K562 (cell line): ENCODE measurements at regions not wholly inside any gene's neighbourhood (a gene's known extent, or its start where the extent isn't known, plus 50 kb on each side); places are given as distances from the start of the nearest gene placed in this dataset.

Experiments
- ATAC-seq: fragments of 200-7000 bp; cut with Tn5 transposase; 3 replicates; pipeline ENCODE4 v1.9.1; 2020; ENCODE audit warnings: moderate library complexity
- BruUV-seq: library from RNA; stranded (reverse); fragments of 400-500 nt; replicated peaks from 2 replicates; lab custom pipeline; 2021; lab: Mats Ljungman, UMichigan
- CTCF ChIA-PET: fragments of 300-600 bp; formaldehyde crosslinking; extraction: SDS; loops from one replicate; lab custom pipeline; 2021; ENCODE audit warnings: low intra/inter-chr PET ratio; lab: Yijun Ruan, JAX
- POLR2A ChIA-PET: fragments of 300-600, 350-650 bp; sonication (Branson Sonifier 250); formaldehyde crosslinking; extraction: SDS; loops from one replicate; lab custom pipeline; 2021; ENCODE audit warnings: antibody characterized with exemption, inconsistent platforms; lab: Yijun Ruan, JAX
- DNase-seq, 4 experiments: peaks; one replicate each; pipeline versions ENCODE4 v3.0.0 to v3.0.0-alpha.2; 2011 to 2018; ENCODE audit warnings: low spot score in 3 of 4, mixed read lengths in 3 of 4; ENCODE audit errors: extremely low read depth in 1 of 4
- FAIRE-seq: peaks from 2 replicates; lab custom pipeline; 2011; peaks lifted over from hg19 to GRCh38; lab: Jason Lieb, UNC
- H2AFZ ChIP-seq: 2 replicates; pipeline ENCODE4 v1.6.0; 2011; ENCODE audit warnings: low read depth, low read length, control low read depth, inconsistent platforms
- H3K27ac ChIP-seq: fragments of 200-600 bp; 3 replicates; pipeline ENCODE4 v1.8.0; 2011; ENCODE audit warnings: low read depth, mild to moderate bottlenecking, control low read depth, inconsistent platforms, low read length, moderate library complexity, mixed read lengths; ENCODE audit errors: extremely low read depth
- H3K27me3 ChIP-seq, 2 experiments: fragments of 300-600 bp in 1 of 2; 2 replicates in 1 of 2; 3 replicates in 1 of 2; pipeline versions ENCODE4 v1.6.0 to v1.8.0; 2011; ENCODE audit warnings: inconsistent platforms in 2 of 2, low read length in 2 of 2, mild to moderate bottlenecking in 1 of 2, mixed read lengths in 1 of 2, moderate library complexity in 1 of 2; ENCODE audit not compliant: control insufficient read depth in 2 of 2, insufficient read depth in 2 of 2
- H3K36me3 ChIP-seq: fragments of 300-600 bp; 3 replicates; pipeline ENCODE4 v1.8.0; 2011; ENCODE audit warnings: mild to moderate bottlenecking, low read length, inconsistent platforms; ENCODE audit not compliant: control insufficient read depth, insufficient read depth
- H3K4me1 ChIP-seq, 2 experiments: fragments of 200-600 bp in 1 of 2; replicated peaks in 1 of 2; 2 replicates in 1 of 2; 3 replicates in 1 of 2; pipeline versions ENCODE4 v1.5.1 to v1.8.0; 2011; ENCODE audit warnings: inconsistent platforms in 2 of 2, low read length in 2 of 2, mild to moderate bottlenecking in 1 of 2, mixed read lengths in 1 of 2, moderate library complexity in 1 of 2; ENCODE audit not compliant: control insufficient read depth in 2 of 2, insufficient read depth in 2 of 2
- H3K4me2 ChIP-seq: 2 replicates; pipeline ENCODE4 v1.6.1; 2011; ENCODE audit warnings: low read length, control low read depth, inconsistent platforms, mixed read lengths; ENCODE audit not compliant: insufficient read depth
- H3K4me3 ChIP-seq: fragments of 200-600 bp; sonication (generic), shearing (Covaris generic); 2 replicates; pipeline ENCODE4 v1.5.1; 2016; ENCODE audit warnings: control low read depth, inconsistent platforms
- H3K79me2 ChIP-seq: fragments of 200-600 bp; 3 replicates; pipeline ENCODE4 v1.8.0; 2011; ENCODE audit warnings: low read length, inconsistent platforms; ENCODE audit not compliant: control insufficient read depth, insufficient read depth
- H3K9ac ChIP-seq, 2 experiments: 2 replicates each; pipeline versions ENCODE4 v1.6.0 to v1.6.1; 2011; ENCODE audit warnings: low read depth in 2 of 2, low read length in 2 of 2, control low read depth in 1 of 2, inconsistent platforms in 1 of 2, mild to moderate bottlenecking in 1 of 2, mixed read lengths in 1 of 2; ENCODE audit not compliant: insufficient read depth in 1 of 2
- H3K9me1 ChIP-seq: one replicate; pipeline ENCODE4 v1.6.0; 2011; ENCODE audit warnings: inconsistent platforms, mild to moderate bottlenecking, low read length, moderate library complexity; ENCODE audit not compliant: control insufficient read depth, insufficient read depth
- H3K9me3 ChIP-seq: replicated peaks from 2 replicates; pipeline ENCODE4 v1.5.1; 2011; ENCODE audit warnings: low read depth, low read length, inconsistent platforms; ENCODE audit not compliant: control insufficient read depth, insufficient read depth
- H4K20me1 ChIP-seq: replicated peaks from 2 replicates; pipeline ENCODE4 v1.6.1; 2011; ENCODE audit warnings: low read length, inconsistent platforms, mixed read lengths; ENCODE audit not compliant: control insufficient read depth, insufficient read depth
- ATF6 ChIP-seq: sonication (generic); formaldehyde crosslinking; IDR thresholded peaks from 2 replicates; pipeline ENCODE4 v1.4.0; 2020; ENCODE audit warnings: mild to moderate bottlenecking, missing genetic modification reagents
- CBX3 ChIP-seq, 2 experiments: IDR thresholded peaks; 1 replicate in 1 of 2; 2 replicates in 1 of 2; pipeline ENCODE4 v1.6.1; 2012; ENCODE audit warnings: inconsistent platforms in 2 of 2, low read length in 2 of 2, borderline replicate concordance in 1 of 2, control low read depth in 1 of 2
- CHAMP1 ChIP-seq: fragments of 450-650 bp; IDR thresholded peaks from 2 replicates; pipeline ENCODE4 v1.6.1; 2016; ENCODE audit warnings: mild to moderate bottlenecking
- NUFIP1 ChIP-seq: fragments of 450-650 bp; IDR thresholded peaks from 2 replicates; pipeline ENCODE4 v1.6.1; 2018; ENCODE audit not compliant: partially characterized antibody
- PYGO2 ChIP-seq: fragments of 450-650 bp; IDR thresholded peaks from 2 replicates; pipeline ENCODE4 v1.6.1; 2016; ENCODE audit warnings: mild to moderate bottlenecking, missing genetic modification characterization, moderate library complexity, missing compliant biosample characterization
- RBM15 ChIP-seq: fragments of 200-400 bp; formaldehyde crosslinking; IDR thresholded peaks from 2 replicates; pipeline ENCODE4 v1.6.1; 2018; ENCODE audit warnings: mild to moderate bottlenecking, low read length, moderate library complexity; ENCODE audit not compliant: insufficient read depth
- RFX7 ChIP-seq: fragments of 250-450 bp; sonication (Bioruptor Pico); IDR thresholded peaks from 2 replicates; pipeline ENCODE4 v1.5.1; 2021; ENCODE audit warnings: mild to moderate bottlenecking
- TRIM24 ChIP-seq, 2 experiments: fragments of 450-650 bp; IDR thresholded peaks; 2 replicates each; pipeline ENCODE4 v1.6.1; 2016
- TRIM28 ChIP-seq: fragments of 450-650 bp; IDR thresholded peaks from 2 replicates; pipeline ENCODE4 v1.6.1; 2017
- ZNF280A ChIP-seq: fragments of 450-650 bp; IDR thresholded peaks from 2 replicates; pipeline ENCODE4 v1.6.1; 2018; ENCODE audit warnings: mild to moderate bottlenecking, low read depth; ENCODE audit not compliant: partially characterized antibody
- ZNF766 ChIP-seq: fragments of 200-800 bp; sonication (Bioruptor generic); conservative IDR thresholded peaks from 2 replicates; pipeline ENCODE4 v1.6.1; 2016; ENCODE audit warnings: missing genetic modification characterization, missing compliant biosample characterization
- in situ Hi-C: fragments of 300-500 bp; cut with MboI; formaldehyde crosslinking; loops from 4 replicates; pipeline ENCODE4 v1.15.0; 2018; ENCODE audit warnings: inconsistent platforms, mixed read lengths
- intact Hi-C: fragments of 100-400 bp; cut with micrococcal nuclease; formaldehyde crosslinking; loops from 2 replicates; pipeline ENCODE4 v1.14.2; 2022

DNA sequence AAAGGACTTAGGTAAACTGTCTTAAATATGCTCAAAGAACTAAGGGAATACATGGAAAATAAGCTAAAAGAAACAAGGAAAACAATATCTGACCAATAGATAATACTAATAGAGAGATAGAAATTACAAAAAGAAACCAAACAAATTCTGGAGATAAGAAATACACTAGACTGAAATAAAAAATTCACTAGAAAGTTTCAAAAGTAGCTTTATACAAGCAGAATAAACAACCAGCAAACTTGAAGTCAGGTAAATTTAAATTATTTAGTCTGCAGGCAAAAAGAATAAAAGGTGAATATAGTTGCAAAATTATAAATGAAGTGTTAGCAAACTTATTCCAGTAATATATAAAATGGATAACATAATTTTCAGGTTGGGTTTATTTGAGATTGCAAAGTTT is 760.9 kb upstream of the INTU start:
- Histone ChIP-seq H3K4me2 (no peak overlapping the region), H3K27ac (no peak overlapping the region), H2AFZ (no peak overlapping the region), H3K27me3 (no peaks in the 10 kb centered on the region), H3K9me3 (peaks cover 32% of the 10 kb centered on the region), H4K20me1 (no peaks in the 10 kb centered on the region), H3K36me3 (peaks cover 45% of the 10 kb centered on the region; the same call in 2 of the 3 replicates), H3K4me1 (no peaks in the 10 kb centered on the region), H3K79me2 (peaks cover 64% of the 10 kb centered on the region), H3K9ac (no peak overlapping the region), H3K9me1 (no peaks in the 10 kb centered on the region), H3K4me3 (no peak overlapping the region)
- in situ Hi-C loops = no loop called here
- FAIRE-seq = no peak
- ATAC-seq = no peak
- CTCF ChIA-PET = no interaction called here
- POLR2A ChIA-PET = no interaction called here
- no peak for DNase-seq
- TF ChIP-seq TRIM24 (IDR thresholded peaks at IDR 0.05) (peak in 1 of 2 experiments; percentile 44; a peak in 1 of 4 replicates), RFX7 (CRISPR knock-in tag) (no peak), CBX3 (IDR thresholded peaks at IDR 0.05; ENCODE audit: borderline replicate concordance in 1 of 2, low read length in 2 of 2) (peak in 1 of 2 experiments; percentile 45; a peak in 1 of 3 replicates), NUFIP1 (no peak), ZNF766 (0 out of 2 replicates have a peak, but pooled peaks have one; percentile 51), ZNF280A (peak; percentile 54), CHAMP1 (0 out of 2 replicates have a peak, but pooled peaks have one; percentile 28), ATF6 (no peak), RBM15 (no peak), TRIM28 (0 out of 2 replicates have a peak, but pooled peaks have one; percentile 33), PYGO2 (tag) (no peak)
- intact Hi-C loops = no loop called here
- BruUV-seq = no TSS peak
